Trophoblast cell (in vitro differentiated cells and primary cell): ENCODE measurements at regions not wholly inside any gene's neighbourhood (a gene's known extent, or its start where the extent isn't known, plus 50 kb on each side); places are given as distances from the start of the nearest gene placed in this dataset.

Experiments
- DNase-seq, 2 donors: peaks; one replicate each; pipeline ENCODE4 v3.0.0-alpha.2; 2016
- H2AFZ ChIP-seq: 2 replicates; pipeline ENCODE4 v1.6.1; 2013; ENCODE audit warnings: low read length, moderate library complexity, mild to moderate bottlenecking; ENCODE audit not compliant: insufficient read depth, poor library complexity
- H2AK5ac ChIP-seq: 2 replicates; pipeline ENCODE4 v1.6.1; 2013; ENCODE audit warnings: mild to moderate bottlenecking, low read length
- H2BK120ac ChIP-seq: 2 replicates; pipeline ENCODE4 v1.6.1; 2013; ENCODE audit warnings: low read length, mild to moderate bottlenecking, moderate library complexity; ENCODE audit not compliant: insufficient read depth, poor library complexity
- H2BK12ac ChIP-seq: 2 replicates; pipeline ENCODE4 v1.6.1; 2013; ENCODE audit warnings: mild to moderate bottlenecking, low read length, moderate library complexity
- H2BK5ac ChIP-seq: 2 replicates; pipeline ENCODE4 v1.6.1; 2013; ENCODE audit warnings: low read length, low read depth, moderate library complexity, mild to moderate bottlenecking; ENCODE audit not compliant: poor library complexity
- H3K14ac ChIP-seq: 2 replicates; pipeline ENCODE4 v1.6.1; 2013; ENCODE audit warnings: mild to moderate bottlenecking, low read length
- H3K18ac ChIP-seq: 2 replicates; pipeline ENCODE4 v1.6.1; 2013; ENCODE audit warnings: mild to moderate bottlenecking, low read length
- H3K23ac ChIP-seq: 2 replicates; pipeline ENCODE4 v1.6.1; 2013; ENCODE audit warnings: low read length
- H3K27ac ChIP-seq: 2 replicates; pipeline ENCODE4 v1.5.1; 2013; ENCODE audit warnings: low read depth, mild to moderate bottlenecking, inconsistent platforms, low read length, moderate library complexity
- H3K27me3 ChIP-seq: 2 replicates; pipeline ENCODE4 v1.6.1; 2013; ENCODE audit warnings: inconsistent platforms, mild to moderate bottlenecking, low read length, moderate library complexity; ENCODE audit not compliant: insufficient read depth
- H3K36me3 ChIP-seq, 2 experiments: 1 replicate in 1 of 2; 2 replicates in 1 of 2; pipeline ENCODE4 v1.6.1; 2013; ENCODE audit warnings: low read length in 2 of 2, mild to moderate bottlenecking in 2 of 2, moderate library complexity in 1 of 2; ENCODE audit not compliant: insufficient read depth in 2 of 2, control insufficient read depth in 1 of 2
- H3K4ac ChIP-seq: 2 replicates; pipeline ENCODE4 v1.6.1; 2013; ENCODE audit warnings: low read depth, mild to moderate bottlenecking, low read length, moderate library complexity
- H3K4me1 ChIP-seq, 2 experiments: 1 replicate in 1 of 2; 2 replicates in 1 of 2; pipeline ENCODE4 v1.6.1; 2013; ENCODE audit warnings: low read length in 2 of 2, mild to moderate bottlenecking in 2 of 2, moderate library complexity in 1 of 2; ENCODE audit not compliant: insufficient read depth in 2 of 2, control insufficient read depth in 1 of 2
- H3K4me2 ChIP-seq: 2 replicates; pipeline ENCODE4 v1.6.1; 2013; ENCODE audit warnings: inconsistent platforms, mild to moderate bottlenecking, low read length, moderate library complexity
- H3K4me3 ChIP-seq: 2 replicates; pipeline ENCODE4 v1.5.1; 2013; ENCODE audit warnings: mild to moderate bottlenecking, low read depth, low read length, inconsistent platforms
- H3K79me1 ChIP-seq: one replicate; pipeline ENCODE4 v1.6.1; 2013; ENCODE audit warnings: low read length
- H3K79me2 ChIP-seq: 2 replicates; pipeline ENCODE4 v1.6.1; 2013; ENCODE audit warnings: low read length, mild to moderate bottlenecking; ENCODE audit not compliant: control insufficient read depth, insufficient read depth, poor library complexity
- H3K9ac ChIP-seq: 2 replicates; pipeline ENCODE4 v1.6.1; 2013; ENCODE audit warnings: mild to moderate bottlenecking, low read length
- H3K9me3 ChIP-seq: 2 replicates; pipeline ENCODE4 v1.6.1; 2013; ENCODE audit warnings: low read depth, mild to moderate bottlenecking, control low read depth, inconsistent platforms, low read length; ENCODE audit not compliant: insufficient read depth
- H4K12ac ChIP-seq: 2 replicates; pipeline ENCODE4 v1.6.1; 2013; ENCODE audit warnings: low read depth, mild to moderate bottlenecking, low read length, moderate library complexity
- H4K8ac ChIP-seq: 2 replicates; pipeline ENCODE4 v1.6.1; 2013; ENCODE audit warnings: low read depth, mild to moderate bottlenecking, low read length, moderate library complexity
- H4K91ac ChIP-seq: one replicate; pipeline ENCODE4 v1.6.1; 2013; ENCODE audit warnings: low read depth, mild to moderate bottlenecking, low read length, moderate library complexity
- WGBS: extraction: QIAGEN DNeasy Blood & Tissue Kit; methylation state at CpG from one replicate; pipeline ENCODE4 v1.1.7; 2013; ENCODE audit warnings: missing lambda C conversion rate; ENCODE audit not compliant: insufficient read length, insufficient coverage; ENCODE audit errors: extremely low coverage; 5-methylcytosine and 5-hydroxymethylcytosine counted together

- no CpG with 5 or more reads among the region's 2 CpGs for WGBS
- no peak overlapping the region for H4K8ac ChIP-seq
- no peak overlapping the region for H3K14ac ChIP-seq
- H3K79me1 ChIP-seq, result no peaks in the 10 kb centered on the region
- no peak overlapping the region for H2BK5ac ChIP-seq
- H3K4me1 ChIP-seq, result no peaks in the 10 kb centered on the region
- H3K36me3 ChIP-seq, result no peaks in the 10 kb centered on the region
- no peaks in the 10 kb centered on the region for H3K9me3 ChIP-seq
- H3K23ac ChIP-seq, result no peak overlapping the region
- no peak overlapping the region for H4K91ac ChIP-seq
- H3K4ac ChIP-seq, result no peak overlapping the region
- no peak overlapping the region for H3K4me2 ChIP-seq
- DNase-seq, result no peak
- H3K18ac ChIP-seq, result no peak overlapping the region
- H3K27me3 ChIP-seq, result no peaks in the 10 kb centered on the region
- no peak overlapping the region for H3K9ac ChIP-seq
- H2AFZ ChIP-seq, result no peak overlapping the region
- no peak overlapping the region for H2AK5ac ChIP-seq
- no peak overlapping the region for H3K4me3 ChIP-seq
- H2BK120ac ChIP-seq, result no peak overlapping the region
- no peak overlapping the region for H4K12ac ChIP-seq
- H2BK12ac ChIP-seq, result no peak overlapping the region
- no peaks in the 10 kb centered on the region for H3K79me2 ChIP-seq
- H3K27ac ChIP-seq, result no peak overlapping the region
Observed at GRCh38 chr11:105401269-105401809, 208.5 kb upstream of the GRIA4 start.

GRCh38 chr11:105399511-105399910 is 210.4 kb upstream of the GRIA4 start:
- no peak overlapping the region for H3K9ac ChIP-seq
- H3K4me1 ChIP-seq, result no peaks in the 10 kb centered on the region
- peak in 1 of 2 donors; percentile 1 for DNase-seq
- no peak overlapping the region for H3K27ac ChIP-seq
- no peak overlapping the region for H3K4ac ChIP-seq
- no peak overlapping the region for H4K8ac ChIP-seq
- H3K4me3 ChIP-seq, result no peak overlapping the region
- H3K79me1 ChIP-seq, result no peaks in the 10 kb centered on the region
- no peak overlapping the region for H2BK12ac ChIP-seq
- H3K27me3 ChIP-seq, result no peaks in the 10 kb centered on the region
- no peak overlapping the region for H2AK5ac ChIP-seq
- no peak overlapping the region for H2AFZ ChIP-seq
- H2BK120ac ChIP-seq, result no peak overlapping the region
- H3K4me2 ChIP-seq, result no peak overlapping the region
- no peak overlapping the region for H2BK5ac ChIP-seq
- no peak overlapping the region for H4K91ac ChIP-seq
- no peaks in the 10 kb centered on the region for H3K36me3 ChIP-seq
- no peak overlapping the region for H3K18ac ChIP-seq
- no peak overlapping the region for H3K23ac ChIP-seq
- no CpG with 5 or more reads among the region's 6 CpGs for WGBS
- H3K79me2 ChIP-seq, result no peaks in the 10 kb centered on the region
- no peak overlapping the region for H4K12ac ChIP-seq
- H3K14ac ChIP-seq, result no peak overlapping the region
- no peaks in the 10 kb centered on the region for H3K9me3 ChIP-seq

GRCh38 chr11:105398636-105399035 is 211.2 kb upstream of the GRIA4 start:
- H3K79me1 ChIP-seq, result no peaks in the 10 kb centered on the region

GRCh38 chr11:105393326-105393725 is 216.5 kb upstream of the GRIA4 start:
- Histone ChIP-seq H2AK5ac (no peak overlapping the region), H3K9ac (no peak overlapping the region), H3K18ac (no peak overlapping the region), H3K23ac (no peak overlapping the region), H3K36me3 (no peaks in the 10 kb centered on the region), H2BK5ac (no peak overlapping the region), H4K91ac (no peak overlapping the region), H2BK120ac (no peak overlapping the region), H2BK12ac (no peak overlapping the region), H3K9me3 (no peaks in the 10 kb centered on the region), H3K79me2 (no peaks in the 10 kb centered on the region), H3K14ac (no peak overlapping the region), H3K4me1 (no peaks in the 10 kb centered on the region), H2AFZ (no peak overlapping the region), H4K8ac (no peak overlapping the region), H3K79me1 (no peaks in the 10 kb centered on the region), H3K4me2 (no peak overlapping the region), H3K27me3 (no peaks in the 10 kb centered on the region), H3K27ac (no peak overlapping the region), H3K4ac (no peak overlapping the region), H4K12ac (no peak overlapping the region), H3K4me3 (no peak overlapping the region)
- no peak for DNase-seq
- no CpG with 5 or more reads among the region's 2 CpGs for WGBS

More at GRCh38 chr11:105398636-105399035, 211.2 kb upstream of the GRIA4 start:
- Histone ChIP-seq H3K9ac (no peak overlapping the region), H2BK5ac (no peak overlapping the region), H3K4me2 (no peak overlapping the region), H3K79me2 (no peaks in the 10 kb centered on the region), H4K12ac (no peak overlapping the region), H4K91ac (no peak overlapping the region), H3K18ac (no peak overlapping the region), H2AFZ (no peak overlapping the region), H3K4ac (no peak overlapping the region), H3K9me3 (no peaks in the 10 kb centered on the region), H4K8ac (no peak overlapping the region), H3K23ac (no peak overlapping the region), H3K4me3 (no peak overlapping the region), H3K36me3 (no peaks in the 10 kb centered on the region), H3K4me1 (no peaks in the 10 kb centered on the region), H3K14ac (no peak overlapping the region), H2BK12ac (no peak overlapping the region), H3K27me3 (no peaks in the 10 kb centered on the region), H2BK120ac (no peak overlapping the region), H2AK5ac (no peak overlapping the region), H3K27ac (no peak overlapping the region)
- DNase-seq, result no peak
